HG03103 (cell line): ENCODE measurements at regions not wholly inside any gene's neighbourhood (a gene's known extent, or its start where the extent isn't known, plus 50 kb on each side); places are given as distances from the start of the nearest gene placed in this dataset.

Experiments
- ATAC-seq: cut with Tn5 transposase; IDR thresholded peaks from one replicate; pipeline ENCODE4 v1.9.1; 2021; ENCODE audit warnings: low read depth; ENCODE audit not compliant: unreplicated experiment

- ATAC-seq, result no peak
These were observed 84.4 kb upstream of the ETV6 start for GRCh38 chr12:11564984-11565651.

- no peak for ATAC-seq
These were observed 83.7 kb upstream of the ETV6 start for GRCh38 chr12:11565752-11566151.

GRCh38 chr12:11568155-11568761 lies 81.2 kb upstream of the ETV6 start:
- no peak for ATAC-seq

- peak; percentile 85 for ATAC-seq
These were observed 80.6 kb upstream of the ETV6 start for GRCh38 chr12:11568762-11569478.

- ATAC-seq, result no peak
These were observed 79.8 kb upstream of the ETV6 start for GRCh38 chr12:11569716-11570115.

- no peak for ATAC-seq
These were observed 75.6 kb upstream of the ETV6 start for GRCh38 chr12:11573880-11574279.

- ATAC-seq, result no peak
These were observed 73.4 kb upstream of the ETV6 start for GRCh38 chr12:11576104-11576503.

- ATAC-seq, result no peak
These were observed 71.7 kb upstream of the ETV6 start for GRCh38 chr12:11577658-11578260.

GRCh38 chr12:11578461-11578993 lies 70.9 kb upstream of the ETV6 start:
- no peak for ATAC-seq

GRCh38 chr12:11580125-11580751 lies 69.2 kb upstream of the ETV6 start:
- no peak for ATAC-seq

- ATAC-seq, result no peak
These were observed 68.2 kb upstream of the ETV6 start for GRCh38 chr12:11581179-11581755.

GRCh38 chr12:11584221-11584855 lies 65.1 kb upstream of the ETV6 start:
- no peak for ATAC-seq

GRCh38 chr12:11592484-11592883 lies 57.0 kb upstream of the ETV6 start:
- no peak for ATAC-seq

GRCh38 chr12:11593013-11593412 lies 56.5 kb upstream of the ETV6 start:
- ATAC-seq, result no peak

- ATAC-seq, result no peak
These were observed 54.4 kb upstream of the ETV6 start for GRCh38 chr12:11595080-11595479.

- ATAC-seq, result no peak
These were observed 53.3 kb upstream of the ETV6 start for GRCh38 chr12:11596141-11596540.

GRCh38 chr12:11598900-11599299 lies 50.6 kb upstream of the ETV6 start:
- no peak for ATAC-seq
